Brain microvascular endothelial cell (primary cell): ENCODE measurements at regions not wholly inside any gene's neighbourhood (a gene's known extent, or its start where the extent isn't known, plus 50 kb on each side); places are given as distances from the start of the nearest gene placed in this dataset.

Experiments
- DNase-seq: peaks from one replicate; pipeline ENCODE4 v3.0.0-alpha.2; 2020
- H3K27ac ChIP-seq: fragments of 250-450 bp; sonication (Bioruptor Pico); 2 replicates; pipeline ENCODE4 v1.5.1; 2020; ENCODE audit warnings: mild to moderate bottlenecking, moderate library complexity
- H3K27me3 ChIP-seq: fragments of 250-450 bp; sonication (Bioruptor Pico); replicated peaks from 2 replicates; pipeline ENCODE4 v1.5.1; 2020; ENCODE audit warnings: mild to moderate bottlenecking
- H3K36me3 ChIP-seq: fragments of 250-450 bp; sonication (Bioruptor Pico); replicated peaks from 2 replicates; pipeline ENCODE4 v1.5.1; 2020; ENCODE audit warnings: mild to moderate bottlenecking
- H3K4me3 ChIP-seq: 2 replicates; pipeline ENCODE4 v1.5.1; 2011; ENCODE audit warnings: low read depth, mild to moderate bottlenecking, control low read depth, low read length, moderate library complexity
- CTCF ChIP-seq: IDR thresholded peaks from 2 replicates; pipeline ENCODE4 v1.5.1; 2011; ENCODE audit warnings: low read depth, mild to moderate bottlenecking, moderate library complexity, low read length, control low read depth, inconsistent platforms; ENCODE audit errors: missing control alignments
- in situ Hi-C: cut with HindIII; loops from 2 replicates; pipeline ENCODE4 v1.10.0; 2017; ENCODE audit warnings: low sequenced_read_pairs, low pct_ligation_motif_present

DNA sequence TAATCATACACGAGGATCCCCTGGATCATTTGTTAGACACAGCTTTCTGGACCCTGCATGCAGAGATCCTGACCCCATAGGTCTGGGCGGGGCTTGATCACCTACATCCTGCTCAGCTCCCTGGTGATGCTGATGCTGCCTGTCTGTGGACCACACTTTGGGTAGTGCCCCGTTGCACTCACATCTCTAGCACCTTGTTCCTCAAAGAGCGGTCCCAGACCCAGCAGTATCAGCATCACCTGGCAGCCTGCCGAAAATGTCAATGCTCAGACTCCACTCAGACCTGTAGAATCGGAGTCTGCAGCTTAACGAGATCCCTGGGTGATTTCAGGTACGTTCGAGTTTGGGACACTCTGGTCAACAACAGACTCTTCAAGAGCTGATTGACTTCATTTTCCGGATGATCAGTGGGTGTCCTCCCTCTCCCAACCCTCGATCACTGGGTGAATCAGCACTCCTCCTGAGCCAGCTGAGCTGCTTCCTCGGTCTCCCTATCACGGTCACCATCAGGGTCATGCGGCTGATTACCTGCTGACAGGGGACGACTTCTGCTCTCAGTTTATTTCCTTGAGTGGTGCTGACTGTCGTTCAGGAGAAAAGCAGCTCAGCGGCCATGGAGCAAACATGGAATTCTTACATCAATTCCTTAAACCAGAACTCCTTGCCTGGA lies 150.6 kb upstream of the RAB12 start:
- in situ Hi-C loops: no loop called here
- Histone ChIP-seq H3K4me3 (no peak overlapping the region), H3K27ac (no peak overlapping the region), H3K36me3 (no peaks in the 10 kb centered on the region), H3K27me3 (no peaks in the 10 kb centered on the region)
- TF ChIP-seq CTCF: no peak
- DNase-seq: no peak

DNA sequence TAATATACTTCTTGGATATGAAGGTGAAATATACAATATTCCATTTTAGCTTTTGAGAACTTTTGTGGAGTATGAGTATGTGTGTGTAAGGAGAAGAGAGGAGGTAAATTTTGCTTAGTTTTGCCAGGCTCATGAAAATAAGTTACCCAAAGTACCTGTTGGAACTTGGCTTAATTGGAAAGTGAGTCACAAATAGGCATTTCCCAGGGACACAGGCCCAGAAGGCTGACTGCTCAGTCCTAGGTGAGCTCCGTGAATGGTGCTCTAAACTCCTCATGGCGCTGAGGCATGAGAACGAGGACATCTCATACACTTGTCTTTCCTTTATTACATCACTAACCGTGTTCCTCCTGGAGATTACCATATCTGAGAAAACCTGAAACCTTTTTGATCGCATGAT lies 148.5 kb upstream of the RAB12 start:
- Histone ChIP-seq H3K27ac (no peak overlapping the region), H3K27me3 (no peaks in the 10 kb centered on the region), H3K36me3 (no peaks in the 10 kb centered on the region), H3K4me3 (no peak overlapping the region)
- in situ Hi-C loops: no loop called here
- TF ChIP-seq CTCF: no peak
- no peak for DNase-seq

GRCh38 chr18:8461544-8461943 lies 147.7 kb upstream of the RAB12 start:
- no peak for DNase-seq
- no peaks in the 10 kb centered on the region for H3K36me3 ChIP-seq
- TF ChIP-seq CTCF: no peak
- H3K27ac ChIP-seq: no peak overlapping the region
- no peak overlapping the region for H3K4me3 ChIP-seq
- in situ Hi-C loops: no loop called here
- no peaks in the 10 kb centered on the region for H3K27me3 ChIP-seq

GRCh38 chr18:8462651-8463185 lies 146.5 kb upstream of the RAB12 start:
- no peak for TF ChIP-seq CTCF
- no peak overlapping the region for H3K4me3 ChIP-seq
- in situ Hi-C loops: no loop called here
- H3K27ac ChIP-seq: no peak overlapping the region
- no peak for DNase-seq
- no peaks in the 10 kb centered on the region for H3K36me3 ChIP-seq
- H3K27me3 ChIP-seq: no peaks in the 10 kb centered on the region

DNA sequence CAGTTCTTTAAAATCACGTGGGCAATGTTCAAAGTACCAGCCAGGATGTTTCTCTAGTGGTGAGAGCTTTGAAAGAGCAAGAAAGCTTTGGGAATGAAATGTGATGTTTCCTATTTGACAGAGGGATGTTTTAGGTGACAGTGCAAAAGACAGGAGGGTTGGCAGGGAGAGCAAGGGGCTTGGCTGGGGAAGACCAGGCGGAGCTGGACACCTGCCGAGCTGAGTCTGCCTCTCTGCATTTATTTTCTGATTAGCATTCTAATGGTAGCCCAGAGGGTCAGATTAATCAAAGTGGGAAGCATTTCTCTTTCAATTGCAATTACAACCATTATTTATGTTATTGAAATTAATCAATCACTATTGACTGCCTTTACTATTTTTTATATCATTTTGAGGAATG lies 145.4 kb upstream of the RAB12 start:
- no peak for DNase-seq
- no peak for TF ChIP-seq CTCF
- H3K27me3 ChIP-seq: no peaks in the 10 kb centered on the region
- in situ Hi-C loops: no loop called here
- no peaks in the 10 kb centered on the region for H3K36me3 ChIP-seq
- no peak overlapping the region for H3K27ac ChIP-seq
- H3K4me3 ChIP-seq: no peak overlapping the region

GRCh38 chr18:8468191-8468590 lies 141.0 kb upstream of the RAB12 start:
- in situ Hi-C loops: no loop called here
- no peaks in the 10 kb centered on the region for H3K36me3 ChIP-seq
- DNase-seq: no peak
- H3K4me3 ChIP-seq: no peak overlapping the region
- no peaks in the 10 kb centered on the region for H3K27me3 ChIP-seq
- no peak for TF ChIP-seq CTCF
- no peak overlapping the region for H3K27ac ChIP-seq
